Calu3 (cell line): ENCODE measurements at regions not wholly inside any gene's neighbourhood (a gene's known extent, or its start where the extent isn't known, plus 50 kb on each side); places are given as distances from the start of the nearest gene placed in this dataset.

Experiments
- BruUV-seq: library from RNA; stranded (reverse); fragments of 400-500 nt; replicated peaks from 2 replicates; lab custom pipeline; 2021; lab: Mats Ljungman, UMichigan
- CTCF ChIA-PET: fragments of 300-600 bp; sonication (Branson Sonifier 250); formaldehyde crosslinking; loops from one replicate; lab custom pipeline; 2022; ENCODE audit warnings: antibody characterized with exemption; lab: Charles Lee
- DNase-seq: peaks from one replicate; pipeline ENCODE4 v3.0.0; 2022
- H3K27ac Mint-ChIP-seq: one replicate; pipeline ENCODE4 v1.8.0; 2022; ENCODE audit warnings: mixed read lengths; ENCODE audit not compliant: unreplicated experiment
- H3K27me3 Mint-ChIP-seq: one replicate; pipeline ENCODE4 v1.8.0; 2022; ENCODE audit warnings: mixed read lengths; ENCODE audit not compliant: unreplicated experiment
- H3K36me3 Mint-ChIP-seq: one replicate; pipeline ENCODE4 v1.8.0; 2022; ENCODE audit warnings: mild to moderate bottlenecking, moderate library complexity, mixed read lengths; ENCODE audit not compliant: insufficient read depth, unreplicated experiment
- H3K4me1 Mint-ChIP-seq: one replicate; pipeline ENCODE4 v1.8.0; 2022; ENCODE audit warnings: mild to moderate bottlenecking, low read depth, mixed read lengths; ENCODE audit not compliant: unreplicated experiment
- H3K4me3 Mint-ChIP-seq: one replicate; pipeline ENCODE4 v1.8.0; 2022; ENCODE audit warnings: mild to moderate bottlenecking, low read depth, moderate library complexity, mixed read lengths; ENCODE audit not compliant: unreplicated experiment
- H3K9me3 Mint-ChIP-seq: one replicate; pipeline ENCODE4 v1.8.0; 2022; ENCODE audit warnings: low read depth, mixed read lengths; ENCODE audit not compliant: unreplicated experiment
- intact Hi-C: fragments of 100-400 bp; cut with micrococcal nuclease; formaldehyde crosslinking; loops from one replicate; pipeline ENCODE4 v1.10.0; 2022; ENCODE audit not compliant: unreplicated experiment
- TF ChIP-seq, protein P1 (sequence below): fragments of 200-600 bp; IDR thresholded peaks from one replicate; pipeline ENCODE4 v1.8.0; 2022; ENCODE audit warnings: antibody characterized with exemption; ENCODE audit not compliant: unreplicated experiment

GRCh38 chr2:145723872-145724271, 1204.0 kb upstream of the ZEB2 start:
- CTCF ChIA-PET: interaction anchor here (0.7 kb wide), 2 partner anchors 42 to 935 kb away, joined by 3 to 6 read pairs; no protein-coding TSS in a partner anchor
- no peak for DNase-seq
- H3K9me3 Mint-ChIP-seq: peaks cover 2% of the 10 kb centered on the region

DNA sequence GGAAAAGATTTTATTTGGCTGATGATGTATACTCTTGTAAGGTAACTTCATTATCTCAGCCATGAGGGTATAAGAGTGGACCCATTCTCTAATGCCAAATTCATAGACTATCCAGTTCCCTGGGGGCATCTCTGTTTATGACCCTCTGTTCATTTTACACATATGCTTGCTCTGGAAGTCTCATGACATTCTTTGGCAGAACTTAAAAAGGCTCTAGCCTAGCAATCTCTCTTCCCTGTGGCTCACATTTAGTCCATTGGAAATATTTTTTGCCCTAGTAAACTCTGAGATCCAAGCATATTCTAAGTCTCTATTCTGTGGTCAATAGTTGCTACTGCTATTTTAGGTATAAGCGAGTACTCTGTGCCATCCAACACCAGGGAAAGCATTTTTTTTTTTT, 1201.8 kb upstream of the ZEB2 start:
- TF ChIP-seq, protein P1, sequence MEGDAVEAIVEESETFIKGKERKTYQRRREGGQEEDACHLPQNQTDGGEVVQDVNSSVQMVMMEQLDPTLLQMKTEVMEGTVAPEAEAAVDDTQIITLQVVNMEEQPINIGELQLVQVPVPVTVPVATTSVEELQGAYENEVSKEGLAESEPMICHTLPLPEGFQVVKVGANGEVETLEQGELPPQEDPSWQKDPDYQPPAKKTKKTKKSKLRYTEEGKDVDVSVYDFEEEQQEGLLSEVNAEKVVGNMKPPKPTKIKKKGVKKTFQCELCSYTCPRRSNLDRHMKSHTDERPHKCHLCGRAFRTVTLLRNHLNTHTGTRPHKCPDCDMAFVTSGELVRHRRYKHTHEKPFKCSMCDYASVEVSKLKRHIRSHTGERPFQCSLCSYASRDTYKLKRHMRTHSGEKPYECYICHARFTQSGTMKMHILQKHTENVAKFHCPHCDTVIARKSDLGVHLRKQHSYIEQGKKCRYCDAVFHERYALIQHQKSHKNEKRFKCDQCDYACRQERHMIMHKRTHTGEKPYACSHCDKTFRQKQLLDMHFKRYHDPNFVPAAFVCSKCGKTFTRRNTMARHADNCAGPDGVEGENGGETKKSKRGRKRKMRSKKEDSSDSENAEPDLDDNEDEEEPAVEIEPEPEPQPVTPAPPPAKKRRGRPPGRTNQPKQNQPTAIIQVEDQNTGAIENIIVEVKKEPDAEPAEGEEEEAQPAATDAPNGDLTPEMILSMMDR: no peak
- intact Hi-C loops: no loop called here
- BruUV-seq: no TSS peak
- Mint-ChIP-seq H3K27me3 (no peaks in the 10 kb centered on the region), H3K4me3 (no peak overlapping the region), H3K36me3 (no peaks in the 10 kb centered on the region), H3K27ac (no peak overlapping the region), H3K9me3 (peaks cover 2% of the 10 kb centered on the region), H3K4me1 (peaks cover 20% of the 10 kb centered on the region)
- no peak for DNase-seq
- CTCF ChIA-PET: no interaction called here

More at GRCh38 chr2:145723872-145724271, 1204.0 kb upstream of the ZEB2 start:
- TF ChIP-seq, protein P1: no peak
- H3K4me1 Mint-ChIP-seq: peaks cover 29% of the 10 kb centered on the region
- no peaks in the 10 kb centered on the region for H3K36me3 Mint-ChIP-seq
- no peak overlapping the region for H3K27ac Mint-ChIP-seq
- H3K4me3 Mint-ChIP-seq: no peak overlapping the region
- no TSS peak for BruUV-seq
- intact Hi-C loops: no loop called here
- H3K27me3 Mint-ChIP-seq: no peaks in the 10 kb centered on the region

GRCh38 chr2:145715601-145716000, 1195.7 kb upstream of the ZEB2 start:
- BruUV-seq: no TSS peak
- intact Hi-C loops: no loop called here
- no peak for DNase-seq

GRCh38 chr2:145710303-145710702, 1190.4 kb upstream of the ZEB2 start:
- intact Hi-C loops: no loop called here
- CTCF ChIA-PET: no interaction called here
- no TSS peak for BruUV-seq
- TF ChIP-seq, protein P1: no peak
- H3K4me3 Mint-ChIP-seq: no peak overlapping the region
- no peak for DNase-seq
- H3K27me3 Mint-ChIP-seq: no peaks in the 10 kb centered on the region
- no peaks in the 10 kb centered on the region for H3K9me3 Mint-ChIP-seq
- no peak overlapping the region for H3K27ac Mint-ChIP-seq
- H3K36me3 Mint-ChIP-seq: no peaks in the 10 kb centered on the region
- H3K4me1 Mint-ChIP-seq: no peaks in the 10 kb centered on the region

More at GRCh38 chr2:145715601-145716000, 1195.7 kb upstream of the ZEB2 start:
- Mint-ChIP-seq H3K4me1 (no peaks in the 10 kb centered on the region), H3K27me3 (no peaks in the 10 kb centered on the region), H3K4me3 (no peak overlapping the region), H3K36me3 (no peaks in the 10 kb centered on the region), H3K9me3 (no peaks in the 10 kb centered on the region), H3K27ac (no peak overlapping the region)
- TF ChIP-seq, protein P1: no peak
- CTCF ChIA-PET: no interaction called here
